ENCODE measurements at regions not wholly inside any gene's neighbourhood (a gene's known extent, or its start where the extent isn't known, plus 50 kb on each side); places are given as distances from the start of the nearest gene placed in this dataset.

GRCh38 chr2:217254111-217254510, 394.2 kb upstream of the TNP1 start:
- Histone ChIP-seq H3K36me3 (no peaks in the 10 kb centered on the region), H3K9me3 (ENCODE audit: low read depth) (no peaks in the 10 kb centered on the region), H3K4me1 (ENCODE audit: low read depth) (peaks cover 35% of the 10 kb centered on the region), H3K27ac (no peak overlapping the region), H3K4me3 (no peak overlapping the region), H3K27me3 (peaks cover 6% of the 10 kb centered on the region)
- no peak for DNase-seq (ENCODE audit: low read depth in 1 of 2, low spot score in 1 of 2)
- TF ChIP-seq CTCF (IDR thresholded peaks at IDR 0.05; ENCODE audit: low read depth, low read length): no peak

GRCh38 chr2:217252181-217252580, 392.3 kb upstream of the TNP1 start:
- Histone ChIP-seq H3K27me3 (peaks cover 6% of the 10 kb centered on the region), H3K4me1 (ENCODE audit: low read depth) (peaks cover 45% of the 10 kb centered on the region), H3K9me3 (ENCODE audit: low read depth) (no peaks in the 10 kb centered on the region), H3K4me3 (no peak overlapping the region), H3K36me3 (no peaks in the 10 kb centered on the region), H3K27ac (no peak overlapping the region)
- TF ChIP-seq CTCF (IDR thresholded peaks at IDR 0.05; ENCODE audit: low read depth, low read length): no peak
- peak in 1 of 2 donors; percentile 28 for DNase-seq (ENCODE audit: low read depth in 1 of 2, low spot score in 1 of 2)

- DNase-seq (ENCODE audit: low read depth in 1 of 2, low spot score in 1 of 2): peak in 1 of 2 donors; percentile 39
- Histone ChIP-seq H3K27ac (peak overlapping the region; percentile 50), H3K9me3 (ENCODE audit: low read depth) (no peaks in the 10 kb centered on the region), H3K27me3 (peaks cover 6% of the 10 kb centered on the region), H3K36me3 (no peaks in the 10 kb centered on the region), H3K4me3 (no peak overlapping the region), H3K4me1 (ENCODE audit: low read depth) (peaks cover 36% of the 10 kb centered on the region)
- TF ChIP-seq CTCF (IDR thresholded peaks at IDR 0.05; ENCODE audit: low read depth, low read length): no peak
These were observed 390.2 kb upstream of the TNP1 start for GRCh38 chr2:217250013-217250524.

GRCh38 chr2:217249121-217250012, 389.5 kb upstream of the TNP1 start:
- peak overlapping the region; percentile 50 for H3K27ac ChIP-seq
- no peak overlapping the region for H3K4me3 ChIP-seq
- peaks cover 6% of the 10 kb centered on the region for H3K27me3 ChIP-seq
- TF ChIP-seq CTCF (IDR thresholded peaks at IDR 0.05; ENCODE audit: low read depth, low read length): no peak
- DNase-seq (ENCODE audit: low read depth in 1 of 2, low spot score in 1 of 2): peak in 1 of 2 donors; percentile 43
- peaks cover 36% of the 10 kb centered on the region for H3K4me1 ChIP-seq (ENCODE audit: low read depth)
- no peaks in the 10 kb centered on the region for H3K36me3 ChIP-seq
- H3K9me3 ChIP-seq (ENCODE audit: low read depth): no peaks in the 10 kb centered on the region

- TF ChIP-seq CTCF (IDR thresholded peaks at IDR 0.05; ENCODE audit: low read depth, low read length): no peak
- H3K27me3 ChIP-seq: no peaks in the 10 kb centered on the region
- H3K27ac ChIP-seq: no peak overlapping the region
- H3K36me3 ChIP-seq: no peaks in the 10 kb centered on the region
- DNase-seq (ENCODE audit: low read depth in 1 of 2, low spot score in 1 of 2): peak; percentile 66 to 84
- H3K4me3 ChIP-seq: no peak overlapping the region
- H3K4me1 ChIP-seq (ENCODE audit: low read depth): peaks cover 36% of the 10 kb centered on the region
- no peaks in the 10 kb centered on the region for H3K9me3 ChIP-seq (ENCODE audit: low read depth)
These were observed 388.6 kb upstream of the TNP1 start for GRCh38 chr2:217248312-217248935.
